Colonic mucosa (tissue), 4 donors: ENCODE measurements at regions not wholly inside any gene's neighbourhood (a gene's known extent, or its start where the extent isn't known, plus 50 kb on each side); places are given as distances from the start of the nearest gene placed in this dataset.

Experiments
- DNase-seq: peaks from one replicate; pipeline ENCODE4 v3.0.0-alpha.2; 2020
- H3K27ac ChIP-seq: fragments of 200-600 bp; one replicate; pipeline ENCODE4 v1.8.0; 2021
- H3K27me3 ChIP-seq: fragments of 200-600 bp; one replicate; pipeline ENCODE4 v1.8.0; 2021
- H3K36me3 ChIP-seq: fragments of 200-600 bp; one replicate; pipeline ENCODE4 v1.8.0; 2021
- H3K4me1 ChIP-seq: fragments of 200-600 bp; one replicate; pipeline ENCODE4 v1.8.0; 2021; ENCODE audit warnings: mild to moderate bottlenecking
- H3K4me3 ChIP-seq: fragments of 200-600 bp; one replicate; pipeline ENCODE4 v1.8.0; 2021
- H3K9ac ChIP-seq, 2 donors: one replicate each; pipeline ENCODE4 v1.7.0; 2013; ENCODE audit warnings: control low read depth in 2 of 2, low read depth in 2 of 2, low read length in 2 of 2
- H3K9me3 ChIP-seq: fragments of 200-600 bp; one replicate; pipeline ENCODE4 v1.8.0; 2021
- intact Hi-C: fragments of 100-400 bp; cut with DNase I; formaldehyde crosslinking; loops from one replicate; pipeline ENCODE4 v1.14.1; 2022
- TF ChIP-seq, protein P1 (sequence below): fragments of 200-600 bp; IDR thresholded peaks from one replicate; pipeline ENCODE4 v1.8.0; 2022; ENCODE audit warnings: antibody characterized with exemption, mild to moderate bottlenecking
- donor health status: healthy.
- donor health status: DM: no; HTN: no; CAD: no.
- donor health status: DM: no; HTN: no; CAD: no.

DNA sequence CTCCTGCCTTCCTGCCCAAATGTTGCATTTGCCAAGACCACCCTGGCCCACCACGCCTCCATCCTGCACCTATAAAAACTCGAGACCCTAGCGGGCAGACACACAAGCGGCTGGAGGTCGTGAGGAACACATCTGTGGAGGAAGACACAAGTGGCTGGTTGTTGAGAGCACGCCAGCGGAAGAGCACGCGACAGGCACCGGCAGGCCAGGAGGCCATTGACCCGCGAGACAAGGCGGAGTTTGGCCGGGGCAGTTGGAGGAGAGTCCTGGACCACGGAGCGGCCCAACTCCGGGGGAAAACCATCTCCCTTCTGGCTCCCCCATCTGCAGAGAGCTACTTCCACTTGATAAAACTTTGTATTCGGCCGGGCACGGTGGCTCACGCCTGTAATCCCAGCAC, 115.2 kb upstream of the AGA start:
- DNase-seq = no peak
- no peak overlapping the region for H3K27ac ChIP-seq
- TF ChIP-seq, protein P1, sequence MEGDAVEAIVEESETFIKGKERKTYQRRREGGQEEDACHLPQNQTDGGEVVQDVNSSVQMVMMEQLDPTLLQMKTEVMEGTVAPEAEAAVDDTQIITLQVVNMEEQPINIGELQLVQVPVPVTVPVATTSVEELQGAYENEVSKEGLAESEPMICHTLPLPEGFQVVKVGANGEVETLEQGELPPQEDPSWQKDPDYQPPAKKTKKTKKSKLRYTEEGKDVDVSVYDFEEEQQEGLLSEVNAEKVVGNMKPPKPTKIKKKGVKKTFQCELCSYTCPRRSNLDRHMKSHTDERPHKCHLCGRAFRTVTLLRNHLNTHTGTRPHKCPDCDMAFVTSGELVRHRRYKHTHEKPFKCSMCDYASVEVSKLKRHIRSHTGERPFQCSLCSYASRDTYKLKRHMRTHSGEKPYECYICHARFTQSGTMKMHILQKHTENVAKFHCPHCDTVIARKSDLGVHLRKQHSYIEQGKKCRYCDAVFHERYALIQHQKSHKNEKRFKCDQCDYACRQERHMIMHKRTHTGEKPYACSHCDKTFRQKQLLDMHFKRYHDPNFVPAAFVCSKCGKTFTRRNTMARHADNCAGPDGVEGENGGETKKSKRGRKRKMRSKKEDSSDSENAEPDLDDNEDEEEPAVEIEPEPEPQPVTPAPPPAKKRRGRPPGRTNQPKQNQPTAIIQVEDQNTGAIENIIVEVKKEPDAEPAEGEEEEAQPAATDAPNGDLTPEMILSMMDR = no peak
- H3K27me3 ChIP-seq = no peaks in the 10 kb centered on the region
- no peaks in the 10 kb centered on the region for H3K4me1 ChIP-seq
- no peaks in the 10 kb centered on the region for H3K9me3 ChIP-seq
- intact Hi-C loops = loop anchor here (5.0 to 10.0 kb wide), 2 partner anchors 847 to 1750 kb away; no protein-coding TSS in a partner anchor
- H3K4me3 ChIP-seq = no peak overlapping the region
- H3K36me3 ChIP-seq = no peaks in the 10 kb centered on the region
- H3K9ac ChIP-seq = no peak overlapping the region

DNA sequence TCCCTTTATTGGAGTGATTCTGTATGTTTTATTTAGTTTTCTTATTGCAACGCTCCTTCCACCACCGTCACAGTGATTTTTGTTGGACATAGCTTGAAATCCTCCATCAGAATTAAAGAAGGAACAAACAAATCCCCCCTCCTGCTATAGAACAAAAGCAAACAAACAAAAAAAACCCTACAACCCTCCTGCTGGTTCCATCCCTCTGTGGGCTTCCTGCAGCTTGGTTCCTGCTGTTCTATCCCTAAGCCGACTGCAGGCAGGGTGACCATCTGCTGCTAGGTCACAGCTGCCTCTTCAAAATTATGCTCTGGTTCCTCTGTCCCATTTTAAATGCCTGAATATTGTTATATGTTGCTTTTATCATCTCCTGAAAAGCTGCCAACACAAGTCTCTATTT, 116.8 kb upstream of the AGA start:
- Histone ChIP-seq H3K4me1 (no peaks in the 10 kb centered on the region), H3K9ac (no peak overlapping the region), H3K27me3 (no peaks in the 10 kb centered on the region), H3K36me3 (no peaks in the 10 kb centered on the region), H3K4me3 (no peak overlapping the region), H3K9me3 (no peaks in the 10 kb centered on the region), H3K27ac (no peak overlapping the region)
- TF ChIP-seq, protein P1 = no peak
- DNase-seq = no peak
- intact Hi-C loops = loop anchor here (5.0 to 10.0 kb wide), 2 partner anchors 846 to 1748 kb away; no protein-coding TSS in a partner anchor

DNA sequence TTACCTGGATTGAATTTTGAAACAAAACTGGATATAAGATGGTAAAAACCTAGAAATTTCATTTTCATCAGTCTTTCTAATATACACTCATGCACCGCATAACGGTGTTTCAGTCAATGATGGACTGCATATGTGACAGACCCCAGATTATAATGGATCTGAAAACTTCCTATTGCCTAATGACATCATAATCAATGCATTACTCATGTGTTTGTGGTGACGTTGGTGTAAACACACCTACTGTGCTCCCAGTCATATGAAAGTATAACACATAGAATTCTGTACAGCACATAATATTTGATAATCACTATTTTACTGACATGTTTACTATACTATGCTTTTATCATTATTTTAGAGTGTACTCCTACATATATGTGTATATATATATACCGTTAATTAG, 119.9 kb upstream of the AGA start:
- no peaks in the 10 kb centered on the region for H3K4me1 ChIP-seq
- TF ChIP-seq, protein P1 = no peak
- no peaks in the 10 kb centered on the region for H3K27me3 ChIP-seq
- DNase-seq = no peak
- H3K9me3 ChIP-seq = no peaks in the 10 kb centered on the region
- no peak overlapping the region for H3K27ac ChIP-seq
- no peak overlapping the region for H3K9ac ChIP-seq
- intact Hi-C loops = no loop called here
- H3K4me3 ChIP-seq = no peak overlapping the region
- H3K36me3 ChIP-seq = no peaks in the 10 kb centered on the region

DNA sequence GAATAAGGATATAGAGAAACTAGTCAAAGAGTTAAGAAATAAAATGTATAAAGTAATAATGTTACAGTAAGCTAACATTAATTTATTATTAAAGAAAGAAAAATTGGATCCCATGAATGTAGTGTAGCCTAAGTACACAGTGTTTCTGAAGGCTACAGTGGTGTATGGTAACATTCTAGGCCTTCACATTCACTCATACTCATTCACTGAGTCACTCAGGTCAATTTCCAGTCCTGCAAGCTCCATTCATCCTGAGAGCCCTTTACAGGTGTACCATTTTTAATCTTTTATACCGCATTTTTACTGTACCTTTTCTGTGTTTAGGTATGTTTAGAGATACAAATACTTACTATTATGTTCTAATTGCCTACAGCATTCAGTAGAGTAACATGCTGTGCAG, 120.6 kb upstream of the AGA start:
- Histone ChIP-seq H3K27ac (no peak overlapping the region), H3K4me1 (no peaks in the 10 kb centered on the region), H3K27me3 (no peaks in the 10 kb centered on the region), H3K9ac (no peak overlapping the region), H3K9me3 (no peaks in the 10 kb centered on the region), H3K4me3 (no peak overlapping the region), H3K36me3 (no peaks in the 10 kb centered on the region)
- intact Hi-C loops = no loop called here
- TF ChIP-seq, protein P1 = no peak
- DNase-seq = no peak

DNA sequence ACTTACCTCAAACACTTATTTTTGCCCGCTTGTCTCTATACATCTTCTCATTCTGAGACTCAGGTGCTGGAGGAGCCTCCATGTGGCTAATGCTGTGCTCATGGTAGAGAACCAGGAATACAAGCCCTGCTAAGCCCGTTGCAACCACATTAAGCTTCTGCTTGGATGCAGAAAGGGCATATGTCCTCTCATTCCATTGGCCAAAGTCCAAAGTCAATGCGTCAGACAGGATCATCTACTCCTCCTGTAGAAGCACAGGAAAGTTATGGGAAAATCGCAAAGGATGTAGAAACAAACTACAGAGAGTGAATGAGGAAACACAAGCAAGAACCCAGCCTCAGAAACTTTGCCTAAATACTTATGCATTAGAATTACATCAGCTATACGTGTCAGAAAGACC, 124.5 kb upstream of the AGA start:
- intact Hi-C loops = no loop called here
- Histone ChIP-seq H3K27ac (no peak overlapping the region), H3K36me3 (no peaks in the 10 kb centered on the region), H3K9me3 (no peaks in the 10 kb centered on the region), H3K4me1 (no peaks in the 10 kb centered on the region), H3K9ac (no peak overlapping the region), H3K27me3 (no peaks in the 10 kb centered on the region), H3K4me3 (no peak overlapping the region)
- TF ChIP-seq, protein P1 = no peak
- DNase-seq = no peak

DNA sequence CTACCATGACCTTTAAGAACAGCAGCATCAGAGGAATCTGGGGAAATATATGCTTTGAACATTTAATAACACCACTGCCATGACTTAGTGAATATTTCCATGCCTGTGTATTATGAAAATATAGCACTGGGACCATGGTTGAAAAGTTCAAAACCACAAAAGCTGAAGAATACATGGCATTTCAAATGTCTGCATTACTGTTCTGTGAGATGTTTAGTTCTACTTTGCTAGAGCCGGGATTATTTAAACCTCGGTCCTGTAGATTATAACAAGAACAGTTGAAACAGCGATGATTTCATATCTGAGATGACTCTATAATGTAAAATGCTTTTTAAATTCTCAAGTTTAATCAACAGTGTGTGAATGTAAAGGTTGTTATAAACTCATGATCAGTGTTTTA, 126.7 kb upstream of the AGA start:
- H3K4me1 ChIP-seq = no peaks in the 10 kb centered on the region
- intact Hi-C loops = no loop called here
- no peaks in the 10 kb centered on the region for H3K27me3 ChIP-seq
- H3K27ac ChIP-seq = no peak overlapping the region
- H3K9me3 ChIP-seq = no peaks in the 10 kb centered on the region
- H3K9ac ChIP-seq = no peak overlapping the region
- TF ChIP-seq, protein P1 = no peak
- no peak for DNase-seq
- H3K4me3 ChIP-seq = no peak overlapping the region
- no peaks in the 10 kb centered on the region for H3K36me3 ChIP-seq
